Endodermal cell (in vitro differentiated cells): ENCODE measurements at regions not wholly inside any gene's neighbourhood (a gene's known extent, or its start where the extent isn't known, plus 50 kb on each side); places are given as distances from the start of the nearest gene placed in this dataset.

ENCODE experiments used
- DNase-seq: peaks from one replicate; pipeline ENCODE4 v3.0.0-alpha.2; 2017
- H3K27ac ChIP-seq: 2 replicates; pipeline ENCODE4 v1.5.1; 2013; ENCODE audit warnings: mild to moderate bottlenecking, low read depth, low read length, moderate library complexity
- H3K27me3 ChIP-seq: 2 replicates; pipeline ENCODE4 v1.6.1; 2013; ENCODE audit warnings: mild to moderate bottlenecking, low read length, moderate library complexity; ENCODE audit not compliant: insufficient read depth, control insufficient read depth, poor library complexity, severe bottlenecking
- H3K36me3 ChIP-seq: 2 replicates; pipeline ENCODE4 v1.7.0; 2013; ENCODE audit warnings: mild to moderate bottlenecking, low read length, moderate library complexity; ENCODE audit not compliant: control insufficient read depth, insufficient read depth
- H3K4me1 ChIP-seq: one replicate; pipeline ENCODE4 v1.7.0; 2013; ENCODE audit warnings: low read length; ENCODE audit not compliant: control insufficient read depth, insufficient read depth
- H3K4me3 ChIP-seq: 2 replicates; pipeline ENCODE4 v1.5.1; 2013; ENCODE audit warnings: mild to moderate bottlenecking, low read length, moderate library complexity
- H3K9ac ChIP-seq: 2 replicates; pipeline ENCODE4 v1.6.1; 2013; ENCODE audit warnings: mild to moderate bottlenecking, low read length, moderate library complexity; ENCODE audit not compliant: poor library complexity, severe bottlenecking; ENCODE audit errors: extremely low read depth
- H3K9me3 ChIP-seq: 2 replicates; pipeline ENCODE4 v1.6.1; 2013; ENCODE audit warnings: mild to moderate bottlenecking, low read length, moderate library complexity; ENCODE audit not compliant: control insufficient read depth
- H3K27ac Mint-ChIP-seq: 2 replicates; pipeline ENCODE4 v1.8.0; 2020; ENCODE audit warnings: mixed read lengths
- H3K27me3 Mint-ChIP-seq: 2 replicates; pipeline ENCODE4 v1.8.0; 2021; ENCODE audit warnings: mild to moderate bottlenecking, mixed read lengths; ENCODE audit not compliant: insufficient read depth
- H3K36me3 Mint-ChIP-seq: 2 replicates; pipeline ENCODE4 v1.8.0; 2020; ENCODE audit warnings: low read depth, mixed read lengths
- H3K4me1 Mint-ChIP-seq: 2 replicates; pipeline ENCODE4 v1.8.0; 2020; ENCODE audit warnings: mixed read lengths
- H3K4me3 Mint-ChIP-seq: 2 replicates; pipeline ENCODE4 v1.8.0; 2020; ENCODE audit warnings: mild to moderate bottlenecking, moderate library complexity, mixed read lengths
- H3K9me3 Mint-ChIP-seq: 2 replicates; pipeline ENCODE4 v1.8.0; 2020; ENCODE audit warnings: mild to moderate bottlenecking, mixed read lengths
- CTCF ChIP-seq: fragments of 200-600 bp; sonication (generic); conservative IDR thresholded peaks from 2 replicates; pipeline ENCODE4 v1.5.0; 2021; ENCODE audit warnings: antibody characterized with exemption, mild to moderate bottlenecking
- WGBS, 2 experiments: methylation state at CpG; one replicate each; pipeline versions ENCODE4 v1.1.5 to v1.1.7; 2013; ENCODE audit warnings: missing lambda C conversion rate in 2 of 2, mixed read lengths in 1 of 2; ENCODE audit not compliant: insufficient coverage in 1 of 2, insufficient read length in 1 of 2; 5-methylcytosine and 5-hydroxymethylcytosine counted together

- Mint-ChIP-seq H3K4me1 (no peaks in the 10 kb centered on the region), H3K27ac (no peak overlapping the region), H3K27me3 (no peaks in the 10 kb centered on the region), H3K4me3 (no peak overlapping the region), H3K36me3 (no peaks in the 10 kb centered on the region), H3K9me3 (peaks cover 78% of the 10 kb centered on the region)
- no peak for TF ChIP-seq CTCF
- Histone ChIP-seq H3K27ac (no peak overlapping the region), H3K4me1 (no peaks in the 10 kb centered on the region), H3K4me3 (no peak overlapping the region), H3K9me3 (peaks cover 23% of the 10 kb centered on the region), H3K27me3 (no peaks in the 10 kb centered on the region), H3K36me3 (no peaks in the 10 kb centered on the region), H3K9ac (no peak overlapping the region)
- WGBS, 2 experiments = 83% methylated on average over 1 of the region's 1 CpG; no CpG with 5 or more reads in 1 of the 2 experiments
- DNase-seq = no peak
Observed at GRCh38 chrX:81577028-81577427, 375.1 kb downstream of the SH3BGRL start.

GRCh38 chrX:81586096-81586495 lies 384.2 kb downstream of the SH3BGRL start:
- Mint-ChIP-seq H3K4me3 (no peak overlapping the region), H3K9me3 (peaks cover 57% of the 10 kb centered on the region), H3K4me1 (no peaks in the 10 kb centered on the region), H3K27me3 (no peaks in the 10 kb centered on the region), H3K27ac (no peak overlapping the region), H3K36me3 (no peaks in the 10 kb centered on the region)
- WGBS, 2 experiments = 80% methylated on average over 1 of the region's 1 CpG; no CpG with 5 or more reads in 1 of the 2 experiments
- no peak overlapping the region for H3K9ac ChIP-seq
- peaks cover 7% of the 10 kb centered on the region for H3K9me3 ChIP-seq
- no peak overlapping the region for H3K4me3 ChIP-seq
- TF ChIP-seq CTCF = no peak
- H3K4me1 ChIP-seq = no peaks in the 10 kb centered on the region
- no peaks in the 10 kb centered on the region for H3K27me3 ChIP-seq
- no peak overlapping the region for H3K27ac ChIP-seq
- no peaks in the 10 kb centered on the region for H3K36me3 ChIP-seq
- DNase-seq = peak; percentile 48

- Mint-ChIP-seq H3K4me1 (no peaks in the 10 kb centered on the region), H3K4me3 (no peak overlapping the region)
- no peak for TF ChIP-seq CTCF
Observed at GRCh38 chrX:81615979-81616378, 414.1 kb downstream of the SH3BGRL start.

More at GRCh38 chrX:81615979-81616378, 414.1 kb downstream of the SH3BGRL start:
- Histone ChIP-seq H3K9me3 (no peaks in the 10 kb centered on the region), H3K9ac (no peak overlapping the region), H3K27me3 (no peaks in the 10 kb centered on the region), H3K36me3 (no peaks in the 10 kb centered on the region), H3K4me3 (no peak overlapping the region), H3K4me1 (no peaks in the 10 kb centered on the region), H3K27ac (no peak overlapping the region)
- peaks cover 95% of the 10 kb centered on the region for H3K9me3 Mint-ChIP-seq
- 55% methylated on average over 2 of the region's 2 CpGs; no CpG with 5 or more reads in 1 of the 2 experiments for WGBS, 2 experiments
- no peaks in the 10 kb centered on the region for H3K36me3 Mint-ChIP-seq
- H3K27ac Mint-ChIP-seq = no peak overlapping the region
- no peaks in the 10 kb centered on the region for H3K27me3 Mint-ChIP-seq
- DNase-seq = no peak
